ENCODE measurements at regions not wholly inside any gene's neighbourhood (a gene's known extent, or its start where the extent isn't known, plus 50 kb on each side); places are given as distances from the start of the nearest gene placed in this dataset.
"Not testable (repeated sequence)": the region's sequence is repeated elsewhere in the genome, so short reads cannot be mapped to it uniquely, and the experiment has no call there.

DNA sequence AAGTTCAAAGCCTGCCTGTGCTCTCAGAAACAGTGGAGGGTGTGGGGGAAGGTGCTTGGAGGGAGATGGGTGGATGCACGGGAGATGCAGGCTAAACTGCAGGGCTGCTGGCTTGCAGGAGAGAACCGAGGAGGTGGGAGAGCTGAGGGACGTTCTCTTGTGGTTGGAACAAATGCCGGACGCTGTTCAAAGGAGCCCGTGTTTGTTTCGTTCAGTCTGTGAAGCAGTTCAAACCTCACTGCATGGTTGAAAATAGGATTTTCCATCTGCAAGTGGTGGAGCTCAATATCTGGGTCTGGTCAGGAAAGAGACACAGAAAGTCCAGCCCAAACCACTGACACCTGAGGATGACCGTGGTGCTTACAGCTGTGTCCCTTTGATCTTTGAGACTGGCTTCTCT lies 1241.8 kb downstream of the TMEM121 start:
- not testable (repeated sequence) for DNase-seq

DNA sequence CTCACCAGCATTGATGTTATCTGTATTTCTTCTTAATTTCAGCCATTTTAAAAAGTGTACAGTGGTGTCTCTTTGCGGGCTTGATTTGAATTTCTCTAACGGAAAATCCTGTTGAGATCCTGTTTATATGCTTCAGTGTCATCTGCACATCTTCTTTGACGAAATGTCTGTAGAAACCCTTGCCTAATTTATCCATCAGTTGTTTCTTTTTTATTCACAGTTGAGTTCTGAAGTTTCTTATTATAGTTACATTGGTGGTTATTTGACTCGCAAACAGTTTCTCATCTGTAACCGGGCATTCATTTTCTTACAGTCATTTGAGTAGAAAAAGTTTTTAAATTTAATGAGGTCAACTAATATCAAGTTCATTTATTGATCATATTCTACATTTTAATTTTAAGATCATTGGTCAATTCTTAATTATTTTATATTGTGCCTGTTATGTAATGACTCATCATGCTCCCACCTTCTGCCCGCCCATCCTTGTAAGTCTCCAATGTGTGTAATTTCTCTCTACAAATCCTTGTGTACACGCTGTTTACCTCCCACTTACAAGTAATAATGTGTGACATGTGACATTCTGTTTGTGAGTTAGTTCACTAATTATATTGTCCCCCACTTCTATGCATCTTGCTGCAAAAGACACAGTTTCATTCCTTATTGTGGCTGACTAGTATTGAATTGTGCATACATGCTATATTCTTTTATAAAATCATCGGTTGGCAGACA lies 1242.8 kb downstream of the TMEM121 start:
- DNase-seq: not testable (repeated sequence)

DNA sequence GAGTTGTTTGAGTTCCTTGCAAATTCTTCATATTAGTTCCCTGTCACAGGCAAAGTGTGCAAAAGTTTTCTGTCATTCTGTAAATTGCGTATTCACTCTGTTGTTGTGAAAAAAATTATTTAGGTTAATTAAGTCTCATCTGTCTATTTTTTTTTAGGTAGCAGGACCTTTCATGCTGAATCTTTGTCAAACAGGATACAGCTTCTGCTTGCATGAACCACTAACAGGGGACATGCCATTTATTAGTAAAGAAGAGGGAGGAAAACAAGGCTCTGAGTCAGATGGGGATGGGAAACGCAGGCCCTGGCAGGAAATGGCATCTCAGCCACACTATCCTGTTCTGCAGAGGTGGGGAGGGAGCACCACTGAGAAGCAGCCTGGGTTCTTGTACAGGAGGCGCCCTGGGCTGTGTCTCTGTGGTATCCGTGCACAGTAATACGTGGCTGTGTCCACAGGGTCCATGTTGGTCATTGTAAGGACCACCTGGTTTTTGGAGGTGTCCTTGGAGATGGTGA lies 1243.8 kb downstream of the TMEM121 start:
- peak; percentile 47 for DNase-seq

DNA sequence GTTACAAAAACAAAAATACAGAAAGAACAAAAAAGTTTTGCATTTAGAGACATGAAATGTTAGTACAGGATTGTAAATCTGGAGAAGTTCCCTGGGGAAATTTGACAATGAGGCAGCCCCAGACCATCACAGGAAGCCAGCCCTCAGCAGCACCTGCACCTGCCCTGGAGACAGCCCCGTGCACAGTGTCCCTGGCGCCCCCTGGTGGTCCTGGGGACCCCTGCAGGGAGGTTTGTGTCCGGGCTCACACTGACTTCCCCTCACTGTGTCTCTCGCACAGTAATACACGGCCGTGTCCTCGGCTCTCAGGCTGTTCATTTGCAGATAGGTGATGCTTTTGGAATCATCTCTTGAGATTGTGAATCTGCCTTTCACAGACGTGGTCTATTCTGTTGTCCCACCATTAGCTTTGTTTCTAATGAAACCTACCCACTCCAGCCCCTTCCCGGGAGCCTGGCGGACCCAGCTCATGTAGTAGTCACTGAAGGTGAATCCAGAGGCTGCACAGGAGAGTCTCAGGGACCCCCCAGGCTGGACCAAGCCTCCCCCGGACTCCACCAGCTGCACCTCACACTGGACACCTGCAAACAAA lies 1248.6 kb downstream of the TMEM121 start:
- not testable (repeated sequence) for DNase-seq

DNA sequence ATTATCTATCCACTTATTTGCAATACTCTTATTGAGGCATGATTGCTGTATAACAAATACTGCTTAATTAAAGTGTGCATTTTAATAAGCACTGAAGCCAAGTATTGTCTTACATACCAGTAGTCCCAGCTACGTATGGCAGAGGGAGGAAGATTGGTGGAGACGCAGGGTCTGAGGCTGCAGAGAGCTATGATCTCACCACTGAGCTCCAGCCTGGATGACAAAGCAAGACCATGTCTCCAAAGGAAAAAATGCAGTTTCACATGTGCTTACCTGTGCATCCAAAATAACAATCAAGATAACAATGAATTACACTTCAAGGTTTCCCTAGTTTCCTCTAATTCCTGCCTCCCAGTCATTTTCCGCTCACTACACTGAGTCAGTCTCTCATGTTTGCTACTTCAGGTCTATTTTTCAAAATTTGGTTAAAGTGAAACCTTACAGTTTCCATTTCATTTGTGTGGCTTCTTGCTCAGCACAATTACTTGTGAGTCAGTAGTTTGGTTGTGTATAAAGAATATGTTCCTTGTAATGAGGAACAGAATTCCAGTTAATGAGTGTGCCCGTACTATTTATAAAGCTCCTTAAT lies 1250.1 kb downstream of the TMEM121 start:
- no peak for DNase-seq

DNA sequence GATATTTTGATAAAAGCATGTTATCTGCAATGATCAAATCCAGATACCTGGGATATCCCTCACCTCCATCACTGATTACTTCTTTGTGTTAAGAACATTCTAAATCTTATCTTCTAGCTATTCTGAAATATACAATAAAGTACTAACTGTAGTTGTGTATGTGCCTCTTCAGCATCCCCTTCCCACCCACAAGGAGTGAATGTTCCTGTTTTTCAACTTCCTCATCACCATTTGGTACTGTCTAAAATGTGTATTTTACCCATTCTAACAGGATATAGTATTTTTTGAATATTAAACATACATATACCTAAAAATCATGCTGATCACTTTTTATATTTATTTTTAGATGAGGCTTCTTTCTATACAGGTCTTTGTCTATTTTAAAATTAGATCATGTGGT lies 1252.6 kb downstream of the TMEM121 start:
- no peak for DNase-seq

DNA sequence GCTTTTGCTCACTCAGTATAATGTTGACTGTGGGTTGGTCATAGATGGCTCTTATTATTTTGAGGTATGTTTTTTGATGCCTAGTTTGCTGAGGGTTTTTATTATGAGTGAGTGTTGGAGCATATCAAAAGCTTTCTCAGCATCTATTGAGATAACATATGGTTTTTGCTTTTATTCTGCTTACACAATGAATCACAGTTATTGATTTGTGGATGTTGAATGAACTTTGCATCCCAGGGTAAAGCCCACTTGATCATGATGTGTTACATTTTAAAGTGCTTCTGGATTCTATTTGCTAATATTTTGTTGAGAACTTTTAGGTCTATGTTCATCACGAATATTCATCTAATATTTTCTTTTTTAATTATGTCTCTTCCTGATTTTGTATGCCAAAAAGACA lies 1260.3 kb downstream of the TMEM121 start:
- no peak for DNase-seq

DNA sequence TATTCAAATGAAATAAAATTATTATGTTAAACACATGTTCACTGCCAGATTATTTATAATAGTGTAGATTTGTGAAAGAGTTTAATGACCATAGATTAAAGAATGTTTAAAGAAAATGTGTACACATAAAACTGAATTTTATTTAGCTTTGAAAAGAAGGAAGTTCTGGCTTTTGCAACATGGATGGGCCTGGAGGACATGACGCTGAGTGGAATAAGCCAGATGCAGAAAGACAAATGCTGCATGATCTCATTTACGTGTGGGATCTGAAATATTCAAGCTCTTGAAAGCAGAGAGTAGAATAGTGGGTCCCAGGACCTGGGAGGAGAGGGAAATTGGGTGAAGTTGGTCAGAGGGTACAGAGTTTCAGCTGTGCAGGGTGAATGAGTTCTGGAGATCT lies 1261.2 kb downstream of the TMEM121 start:
- no peak for DNase-seq

DNA sequence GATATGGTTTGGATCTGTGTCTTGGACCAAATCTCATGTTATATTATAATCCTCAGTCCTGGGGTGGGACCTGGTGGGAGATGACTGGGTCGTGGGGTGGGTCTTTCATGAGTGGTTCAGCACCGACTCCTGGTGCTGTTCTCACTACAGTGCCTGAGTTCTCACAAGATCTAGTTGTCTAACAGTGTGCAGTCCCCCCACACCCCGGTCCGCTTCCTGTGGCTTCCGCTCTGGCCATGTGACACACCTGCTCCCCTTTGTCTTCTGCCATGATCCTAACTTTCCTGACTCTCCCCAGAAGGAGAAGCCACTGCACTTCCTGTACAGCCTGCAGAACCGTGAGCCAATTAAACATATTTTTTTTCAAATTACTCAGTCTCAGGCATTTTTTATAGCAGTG lies 1262.2 kb downstream of the TMEM121 start:
- DNase-seq: no peak

DNA sequence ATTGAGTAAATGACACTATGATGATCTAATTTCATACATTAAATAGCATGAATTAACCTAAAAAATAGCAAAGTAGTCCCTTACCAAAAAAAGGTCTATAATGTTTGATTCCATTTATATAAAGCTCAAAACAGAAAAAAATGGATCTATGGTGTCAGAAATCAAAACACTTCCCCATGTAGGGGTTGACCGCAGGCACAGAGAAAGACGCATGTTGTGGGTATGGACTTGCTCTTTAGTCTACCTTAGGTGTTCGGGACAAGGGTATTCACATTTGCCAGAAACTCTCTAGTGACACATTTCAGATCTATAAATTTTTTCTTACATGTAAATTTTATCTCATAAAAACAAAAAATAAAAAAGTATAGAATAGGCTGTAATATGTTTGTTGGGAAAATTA lies 1262.9 kb downstream of the TMEM121 start:
- no peak for DNase-seq

DNA sequence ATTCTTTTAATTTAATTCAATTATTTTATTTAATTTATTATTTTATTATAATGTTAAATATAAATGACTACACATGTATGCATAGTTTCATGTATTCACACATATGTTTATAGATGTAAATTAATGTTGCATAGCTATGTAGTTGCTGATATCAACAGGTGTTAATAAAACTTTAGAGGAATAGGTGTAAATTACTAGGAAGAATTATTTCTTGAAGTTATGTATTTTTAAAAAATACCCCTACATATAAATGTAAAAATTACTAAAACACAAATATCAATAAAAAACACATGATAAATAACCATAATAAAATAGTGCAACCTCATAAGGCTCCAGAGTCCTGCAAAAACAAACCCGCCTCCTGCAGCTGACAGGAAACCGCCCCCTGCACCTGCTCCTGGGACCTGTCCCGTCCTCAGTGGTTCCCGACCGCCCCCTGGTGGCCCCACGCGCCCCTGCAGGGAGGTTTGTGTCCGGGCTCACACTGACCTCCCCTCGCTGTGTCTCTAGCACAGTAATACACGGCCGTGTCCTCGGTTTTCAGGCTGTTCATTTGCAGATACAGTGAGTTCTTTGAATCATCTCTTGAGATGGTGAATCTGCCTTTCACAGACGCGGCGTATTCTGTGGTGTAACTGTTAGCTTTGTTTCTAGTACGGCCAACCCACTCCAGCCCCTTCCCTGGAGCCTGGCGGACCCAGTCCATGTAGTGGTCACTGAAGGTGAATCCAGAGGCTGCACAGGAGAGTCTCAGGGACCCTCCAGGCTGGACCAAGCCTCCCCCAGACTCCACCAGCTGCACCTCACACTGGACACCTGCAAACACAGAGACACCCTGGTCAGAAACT lies 1264.0 kb downstream of the TMEM121 start:
- peak; percentile 6 for DNase-seq

DNA sequence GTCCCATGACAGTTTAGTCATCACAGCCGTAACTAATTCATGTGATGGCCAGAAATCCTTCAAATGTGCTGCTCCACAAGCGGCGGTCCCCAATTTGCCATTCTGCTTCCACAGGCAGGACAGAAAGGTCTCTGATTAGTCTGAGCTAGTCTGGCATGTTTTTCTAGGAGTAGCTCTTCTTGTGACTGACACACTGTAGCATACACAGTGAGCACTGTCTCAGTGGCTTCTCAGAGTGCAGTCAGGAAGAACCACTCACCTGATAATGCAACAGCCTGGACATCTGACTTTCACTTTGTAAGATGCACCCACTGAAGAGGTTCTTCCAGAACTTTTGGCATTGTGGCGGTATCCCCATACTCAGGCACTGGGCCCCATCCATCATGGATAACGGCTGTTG lies 1266.2 kb downstream of the TMEM121 start:
- DNase-seq: no peak

DNA sequence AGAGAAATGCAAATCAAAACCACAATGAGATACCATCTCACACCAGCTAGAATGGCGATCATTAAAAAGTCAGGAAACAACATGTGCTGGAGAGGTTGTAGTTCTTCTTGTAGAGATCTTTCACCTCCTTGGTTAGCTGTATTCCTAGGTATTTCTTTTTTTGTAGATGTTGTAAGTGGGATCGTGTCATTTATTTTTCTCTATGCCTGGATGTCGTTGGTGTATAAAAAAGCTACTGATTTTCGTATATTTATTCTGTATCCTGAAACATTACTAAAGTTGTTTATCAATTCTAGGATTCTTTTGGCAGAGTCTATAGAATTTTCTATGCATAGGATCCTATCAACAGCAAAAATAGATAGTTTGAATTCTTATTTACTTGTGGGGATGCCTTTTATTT lies 1271.8 kb downstream of the TMEM121 start:
- not testable (repeated sequence) for DNase-seq

DNA sequence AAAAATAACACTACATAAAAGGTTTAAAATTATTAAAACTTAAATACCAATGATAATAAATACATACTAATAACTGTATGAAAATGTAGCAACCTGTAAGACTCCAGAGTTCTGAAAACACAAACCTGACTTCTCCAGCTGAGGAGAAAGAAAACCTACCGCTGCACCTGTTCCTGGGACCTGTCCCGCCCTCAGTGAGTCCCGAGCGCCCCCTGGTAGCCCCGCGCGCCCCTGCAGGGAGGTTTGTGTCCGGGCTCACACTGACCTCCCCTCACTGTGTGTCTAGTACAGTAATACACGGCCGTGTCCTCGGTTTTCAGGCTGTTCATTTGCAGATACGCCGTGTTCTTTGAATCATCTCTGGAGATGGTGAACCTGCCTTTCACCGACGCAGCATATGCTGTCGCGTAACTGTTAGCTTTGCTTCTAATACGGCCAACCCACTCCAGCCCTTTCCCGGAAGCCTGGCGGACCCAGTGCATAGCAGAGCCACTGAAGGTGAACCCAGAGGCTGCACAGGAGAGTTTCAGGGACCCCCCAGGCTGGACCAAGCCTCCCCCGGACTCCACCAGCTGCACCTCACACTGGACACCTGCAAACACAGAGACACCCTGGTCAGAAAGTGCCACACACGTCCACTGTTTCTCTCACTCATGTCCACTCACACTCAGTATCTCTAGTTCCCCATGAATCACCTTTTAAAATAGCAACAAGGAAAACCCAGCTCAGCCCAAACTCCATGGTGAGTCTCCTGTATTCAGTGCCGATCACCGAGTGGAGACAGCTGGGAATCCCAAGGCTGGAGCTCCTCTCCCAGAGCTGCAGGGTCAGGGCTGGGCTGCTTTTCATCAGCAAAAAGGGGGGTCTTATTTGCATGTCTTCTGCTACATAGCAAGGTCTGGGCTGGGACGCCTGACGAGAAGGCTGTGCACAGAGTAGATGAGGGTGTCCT lies 1276.3 kb downstream of the TMEM121 start:
- no peak for DNase-seq

DNA sequence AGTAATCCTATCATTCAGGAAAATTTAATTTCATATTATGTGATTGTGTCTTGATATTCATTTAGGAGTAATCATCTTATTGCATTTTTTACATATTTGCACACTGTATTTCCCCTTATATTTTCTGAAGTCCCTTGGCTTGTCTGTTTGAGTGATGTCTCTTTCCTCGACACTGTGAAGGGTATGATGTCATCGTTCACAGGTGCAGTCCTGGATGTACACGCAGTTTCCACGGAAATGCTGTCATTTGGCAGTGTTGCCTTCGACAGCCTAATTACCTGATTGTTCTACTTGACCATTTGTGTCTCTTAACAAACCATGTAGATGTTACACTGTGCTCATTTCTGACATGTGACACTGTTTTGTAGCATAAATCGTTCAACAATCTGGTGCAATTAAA lies 1277.0 kb downstream of the TMEM121 start:
- no peak for DNase-seq

DNA sequence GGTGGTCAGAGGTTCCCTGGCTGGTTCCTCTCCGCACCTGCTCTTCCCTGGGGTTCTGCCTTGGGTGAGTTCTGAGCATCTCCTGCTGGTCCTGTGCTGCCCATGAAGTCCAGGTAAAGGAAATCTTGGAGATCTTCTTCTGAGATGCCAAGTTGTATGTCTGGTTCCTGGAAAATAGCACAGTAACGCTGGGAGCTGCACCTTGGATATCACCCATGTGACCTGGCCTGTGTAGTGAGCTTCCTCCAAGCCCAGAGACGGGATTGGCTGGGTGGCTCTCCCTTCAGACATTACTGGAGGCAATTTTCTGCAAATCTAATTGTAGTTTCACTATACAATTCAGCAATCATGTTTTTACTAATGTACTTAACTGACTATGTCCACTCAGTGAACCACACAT lies 1281.1 kb downstream of the TMEM121 start:
- DNase-seq: no peak

DNA sequence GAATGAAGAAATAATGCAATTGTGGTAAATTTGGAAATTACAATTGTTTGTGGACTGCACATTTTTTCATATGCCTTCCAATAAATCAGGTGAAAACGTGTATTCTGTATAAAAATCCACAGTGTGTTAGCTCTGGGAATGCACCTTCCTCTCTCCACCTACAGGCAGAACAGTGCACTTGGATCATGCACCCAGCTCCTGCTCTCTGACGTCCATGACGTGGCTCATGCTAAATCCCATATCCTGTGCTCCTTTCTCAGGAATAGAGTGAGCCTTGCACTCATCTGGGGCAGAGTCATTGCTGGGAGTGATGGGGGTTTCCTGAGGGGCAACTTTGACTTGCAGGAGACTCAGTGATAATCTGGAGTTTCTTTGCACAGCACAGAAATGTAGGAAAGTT lies 1282.1 kb downstream of the TMEM121 start:
- no peak for DNase-seq

DNA sequence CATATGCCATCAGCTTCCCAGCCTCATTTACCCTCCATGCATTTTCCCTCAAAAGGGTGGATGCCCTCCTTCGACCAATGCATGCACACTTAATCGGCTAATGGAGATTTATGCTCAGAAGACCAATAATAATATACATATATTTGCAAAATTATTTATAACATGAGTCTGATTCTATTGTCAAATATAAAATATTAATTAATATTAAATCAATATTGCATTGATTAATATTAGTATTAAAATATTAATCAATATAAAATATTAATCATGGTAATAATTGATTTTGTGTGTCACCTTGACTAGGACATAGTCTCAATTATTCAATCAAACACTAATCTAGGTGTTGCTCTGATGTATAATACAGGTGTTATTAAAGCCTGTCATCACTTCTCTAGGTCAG lies 1282.5 kb downstream of the TMEM121 start:
- no peak for DNase-seq

DNA sequence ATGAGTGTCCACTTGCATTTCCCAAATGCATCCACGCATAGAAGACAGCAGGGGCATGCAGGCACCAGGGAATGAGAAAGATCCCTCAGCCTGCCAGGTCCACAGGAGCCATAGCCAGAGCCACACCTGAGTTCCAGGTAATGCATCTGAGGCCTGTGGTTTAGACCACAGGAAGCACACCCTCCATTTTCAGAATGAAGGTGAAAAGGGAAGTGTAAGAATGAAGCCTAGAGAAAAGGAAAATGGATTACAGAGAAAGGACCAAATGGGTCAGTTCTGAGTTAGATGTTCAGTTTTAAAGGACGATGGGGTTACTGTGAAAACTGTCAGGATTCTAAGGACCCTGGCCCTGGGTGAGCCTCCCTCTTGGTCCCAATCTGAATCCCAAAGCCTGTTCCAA lies 1283.2 kb downstream of the TMEM121 start:
- no peak for DNase-seq

DNA sequence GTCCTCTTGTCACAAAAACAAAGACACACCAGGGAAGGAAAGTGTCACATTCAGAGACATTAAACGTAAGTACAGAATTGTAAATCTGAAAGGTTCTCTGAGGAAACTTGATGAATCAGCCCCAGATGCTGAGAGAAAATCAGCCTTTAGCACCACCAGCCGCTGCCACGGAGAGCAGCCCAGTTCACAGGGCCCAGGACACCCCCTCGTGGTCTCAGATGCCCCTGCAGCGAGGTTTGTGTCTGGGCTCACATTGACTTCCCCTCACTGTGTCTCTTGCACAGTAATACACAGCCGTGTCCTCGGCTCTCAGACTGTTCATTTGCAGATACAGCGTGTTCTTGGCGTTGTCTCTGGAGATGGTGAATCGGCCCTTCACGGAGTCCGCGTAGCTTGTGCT lies 1283.8 kb downstream of the TMEM121 start:
- not testable (repeated sequence) for DNase-seq

DNA sequence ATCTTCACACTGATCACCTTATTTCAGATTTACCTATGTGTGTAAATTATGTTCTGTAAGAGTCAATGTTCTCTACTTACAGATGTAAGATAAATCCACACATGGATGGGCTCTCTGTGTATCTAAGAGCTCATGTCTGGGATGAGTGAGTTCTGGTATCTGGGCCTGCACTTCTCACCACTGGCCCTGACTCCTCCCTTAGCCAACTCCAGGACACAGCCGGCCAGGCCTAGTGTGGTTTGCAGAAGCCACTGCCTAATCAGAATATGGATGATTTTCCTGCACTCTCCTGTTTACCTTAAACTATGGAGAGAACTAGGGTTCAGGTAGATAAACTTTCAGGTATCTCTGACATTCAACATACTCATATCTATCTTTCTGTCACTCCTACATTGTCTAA lies 1284.8 kb downstream of the TMEM121 start:
- DNase-seq: no peak

DNA sequence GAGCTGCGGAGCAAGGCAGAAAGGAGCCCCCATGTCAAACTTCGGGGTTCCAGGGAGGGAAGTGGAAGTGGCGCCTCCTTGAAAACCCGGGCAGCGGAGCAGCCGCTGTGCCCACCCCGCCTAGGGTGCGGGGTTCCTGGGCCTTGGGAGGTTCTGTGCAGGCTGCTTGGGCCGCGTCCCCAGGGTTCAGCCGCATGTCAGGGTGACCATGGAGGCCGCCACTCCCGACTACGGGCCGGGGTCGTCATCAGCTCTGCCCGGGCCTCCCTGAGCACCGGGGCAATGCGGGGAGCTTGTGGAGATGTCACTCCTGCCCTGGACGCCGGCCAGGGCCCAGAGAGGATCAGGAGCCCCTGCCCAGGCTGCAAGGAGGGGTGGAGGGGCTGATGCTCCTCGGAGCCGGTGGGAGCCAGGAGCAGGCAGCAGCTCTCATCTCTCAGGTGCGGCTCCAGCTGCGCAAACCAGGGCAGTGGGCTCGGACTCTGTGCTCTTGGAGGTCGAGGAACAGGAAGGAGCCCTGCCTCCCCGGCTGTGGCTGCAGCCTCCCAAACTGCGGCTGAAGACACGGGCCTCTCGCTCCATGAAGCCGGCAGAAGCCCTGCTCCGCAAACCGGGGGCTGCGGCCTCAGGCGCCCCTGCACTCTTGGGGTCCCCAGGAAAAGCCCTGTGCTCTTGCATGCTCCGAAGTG lies 1286.5 kb downstream of the TMEM121 start:
- DNase-seq: no peak

Measured in GF-D8 (cell line).